KMS-11 (cell line): ENCODE measurements at regions not wholly inside any gene's neighbourhood (a gene's known extent, or its start where the extent isn't known, plus 50 kb on each side); places are given as distances from the start of the nearest gene placed in this dataset.

Source experiments
- H2AFZ ChIP-seq: fragments of 200-600 bp; sonication (generic); 2 replicates; pipeline ENCODE4 v1.6.1; 2016; ENCODE audit warnings: antibody characterized with exemption, mixed run types, low read depth
- H3K27ac ChIP-seq: fragments of 200-600 bp; sonication (generic); 2 replicates; pipeline ENCODE4 v1.6.1; 2016; ENCODE audit warnings: mild to moderate bottlenecking, mixed run types
- H3K27me3 ChIP-seq: fragments of 200-600 bp; sonication (generic); 2 replicates; pipeline ENCODE4 v1.6.1; 2017; ENCODE audit warnings: mild to moderate bottlenecking, low read depth, mixed run types, moderate library complexity; ENCODE audit not compliant: insufficient read depth
- H3K36me3 ChIP-seq: fragments of 200-600 bp; sonication (generic); 2 replicates; pipeline ENCODE4 v1.6.1; 2017; ENCODE audit warnings: mild to moderate bottlenecking, mixed run types; ENCODE audit not compliant: insufficient read depth
- H3K4me1 ChIP-seq: fragments of 200-600 bp; sonication (generic); 2 replicates; pipeline ENCODE4 v1.6.1; 2016; ENCODE audit warnings: mild to moderate bottlenecking, low read depth, mixed run types; ENCODE audit not compliant: poor library complexity, severe bottlenecking
- H3K4me2 ChIP-seq: fragments of 200-600 bp; sonication (generic); 2 replicates; pipeline ENCODE4 v1.7.0; 2016; ENCODE audit warnings: mild to moderate bottlenecking, mixed run types
- H3K4me3 ChIP-seq: fragments of 200-600 bp; sonication (generic); IDR thresholded peaks from 2 replicates; pipeline ENCODE4 v1.6.1; 2017; ENCODE audit warnings: low read depth, low read length, mixed read lengths; ENCODE audit not compliant: insufficient read depth
- H3K79me2 ChIP-seq: fragments of 200-600 bp; sonication (generic); 2 replicates; pipeline ENCODE4 v1.6.1; 2016; ENCODE audit warnings: low read depth, mixed run types; ENCODE audit not compliant: insufficient read depth
- H3K9ac ChIP-seq: fragments of 200-600 bp; sonication (generic); 2 replicates; pipeline ENCODE4 v1.6.1; 2016; ENCODE audit warnings: mild to moderate bottlenecking, mixed run types
- H4K20me1 ChIP-seq: fragments of 200-600 bp; sonication (generic); 2 replicates; pipeline ENCODE4 v1.6.1; 2016; ENCODE audit warnings: mild to moderate bottlenecking, mixed run types; ENCODE audit not compliant: insufficient read depth
- CTCF ChIP-seq: fragments of 200-600 bp; sonication (generic); conservative IDR thresholded peaks from 2 replicates; pipeline ENCODE4 v1.6.1; 2017; ENCODE audit warnings: low read depth, mild to moderate bottlenecking, antibody characterized with exemption, low read length, moderate library complexity, mixed read lengths

GRCh38 chr6:85107701-85108100 lies 342.2 kb upstream of the NT5E start:
- TF ChIP-seq CTCF: no peak
- no peak overlapping the region for H3K9ac ChIP-seq
- H3K4me2 ChIP-seq: no peak overlapping the region
- no peaks in the 10 kb centered on the region for H3K4me1 ChIP-seq
- H3K36me3 ChIP-seq: no peaks in the 10 kb centered on the region
- H4K20me1 ChIP-seq: no peaks in the 10 kb centered on the region
- no peak overlapping the region for H3K27ac ChIP-seq
- H3K27me3 ChIP-seq: no peaks in the 10 kb centered on the region
- H3K4me3 ChIP-seq: no peak overlapping the region
- H2AFZ ChIP-seq: no peak overlapping the region
- no peaks in the 10 kb centered on the region for H3K79me2 ChIP-seq

- TF ChIP-seq CTCF: no peak
These were observed 332.6 kb upstream of the TBX18 start for GRCh38 chr6:85096976-85097375.

GRCh38 chr6:85092226-85092625 lies 327.8 kb upstream of the TBX18 start:
- no peak overlapping the region for H2AFZ ChIP-seq
- H3K4me2 ChIP-seq: no peak overlapping the region
- H3K4me3 ChIP-seq: no peak overlapping the region
- H3K79me2 ChIP-seq: no peaks in the 10 kb centered on the region
- no peak overlapping the region for H3K9ac ChIP-seq
- TF ChIP-seq CTCF: no peak
- no peaks in the 10 kb centered on the region for H4K20me1 ChIP-seq
- no peaks in the 10 kb centered on the region for H3K36me3 ChIP-seq
- H3K4me1 ChIP-seq: no peaks in the 10 kb centered on the region
- H3K27ac ChIP-seq: no peak overlapping the region
- H3K27me3 ChIP-seq: no peaks in the 10 kb centered on the region

More at GRCh38 chr6:85096976-85097375, 332.6 kb upstream of the TBX18 start:
- no peak overlapping the region for H3K27ac ChIP-seq
- no peak overlapping the region for H3K4me2 ChIP-seq
- no peak overlapping the region for H2AFZ ChIP-seq
- no peaks in the 10 kb centered on the region for H3K4me1 ChIP-seq
- no peak overlapping the region for H3K9ac ChIP-seq
- H3K4me3 ChIP-seq: no peak overlapping the region
- H3K79me2 ChIP-seq: no peaks in the 10 kb centered on the region
- no peaks in the 10 kb centered on the region for H3K27me3 ChIP-seq
- H3K36me3 ChIP-seq: no peaks in the 10 kb centered on the region
- H4K20me1 ChIP-seq: no peaks in the 10 kb centered on the region

- H3K9ac ChIP-seq: no peak overlapping the region
- no peaks in the 10 kb centered on the region for H3K79me2 ChIP-seq
- no peak overlapping the region for H2AFZ ChIP-seq
- H3K27ac ChIP-seq: no peak overlapping the region
- no peaks in the 10 kb centered on the region for H4K20me1 ChIP-seq
- no peak overlapping the region for H3K4me2 ChIP-seq
- no peaks in the 10 kb centered on the region for H3K27me3 ChIP-seq
- H3K4me1 ChIP-seq: no peaks in the 10 kb centered on the region
- H3K4me3 ChIP-seq: no peak overlapping the region
- TF ChIP-seq CTCF: no peak
- H3K36me3 ChIP-seq: no peaks in the 10 kb centered on the region
These were observed 324.9 kb upstream of the TBX18 start for GRCh38 chr6:85089255-85089654.

- no peak overlapping the region for H3K4me2 ChIP-seq
- H3K79me2 ChIP-seq: no peaks in the 10 kb centered on the region
- no peaks in the 10 kb centered on the region for H4K20me1 ChIP-seq
- H3K4me1 ChIP-seq: no peaks in the 10 kb centered on the region
- H3K9ac ChIP-seq: no peak overlapping the region
- H2AFZ ChIP-seq: no peak overlapping the region
- H3K36me3 ChIP-seq: no peaks in the 10 kb centered on the region
- H3K27me3 ChIP-seq: no peaks in the 10 kb centered on the region
- H3K4me3 ChIP-seq: no peak overlapping the region
- TF ChIP-seq CTCF: no peak
- H3K27ac ChIP-seq: no peak overlapping the region
These were observed 321.5 kb upstream of the TBX18 start for GRCh38 chr6:85085875-85086274.
